GM23338 (cell line): ENCODE measurements at regions not wholly inside any gene's neighbourhood (a gene's known extent, or its start where the extent isn't known, plus 50 kb on each side); places are given as distances from the start of the nearest gene placed in this dataset.

Experiments used
- CREB1 ChIP-seq: fragments of 250-450 bp; sonication (Bioruptor Pico); IDR thresholded peaks from 2 replicates; pipeline ENCODE4 v1.5.0; 2020; ENCODE audit warnings: low read depth, mild to moderate bottlenecking, moderate library complexity
- EZH2phosphoT487 ChIP-seq: fragments of 200-600 bp; sonication (generic); IDR thresholded peaks from one replicate; pipeline ENCODE4 v1.8.1; 2018; ENCODE audit warnings: antibody characterized with exemption; ENCODE audit not compliant: unreplicated experiment
- JUNB ChIP-seq: IDR thresholded peaks from one replicate; pipeline ENCODE4 v1.6.1; 2016; ENCODE audit warnings: antibody characterized with exemption; ENCODE audit not compliant: unreplicated experiment
- POLR2AphosphoS5 ChIP-seq: IDR thresholded peaks from 2 replicates; pipeline ENCODE4 v1.6.1; 2016; ENCODE audit warnings: antibody characterized with exemption, low read depth
- TF ChIP-seq, protein P1 (sequence below): IDR thresholded peaks from one replicate; pipeline ENCODE4 v1.6.1; 2018; ENCODE audit warnings: antibody characterized with exemption; ENCODE audit not compliant: unreplicated experiment
- TF ChIP-seq, protein P2 (sequence below), 2 experiments: fragments of 200-600 bp in 1 of 2; sonication (generic) in 1 of 2; conservative IDR thresholded peaks; 2 replicates each; pipeline versions ENCODE4 v1.5.1 to v1.6.1; 2016 to 2017; ENCODE audit warnings: antibody characterized with exemption in 2 of 2, low read depth in 2 of 2, mild to moderate bottlenecking in 2 of 2, moderate library complexity in 1 of 2

DNA sequence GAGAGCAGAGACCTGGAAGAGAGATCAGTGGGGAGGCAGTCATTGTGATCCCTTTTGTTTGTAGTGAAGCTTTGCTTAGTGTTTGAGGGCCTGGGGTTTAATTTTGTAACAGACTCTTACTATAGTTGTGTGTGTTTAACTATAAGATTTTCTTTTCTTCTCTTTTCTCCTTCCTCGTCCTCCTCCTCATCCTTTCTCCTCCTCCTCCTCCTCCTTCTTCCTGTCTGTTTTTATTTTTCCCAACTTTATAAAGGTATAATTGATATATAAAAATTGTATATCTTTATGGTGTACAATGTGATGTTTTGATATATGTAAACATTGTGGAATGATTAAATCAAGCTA lies 71.2 kb upstream of the MACF1 start:
- TF ChIP-seq, protein P1, sequence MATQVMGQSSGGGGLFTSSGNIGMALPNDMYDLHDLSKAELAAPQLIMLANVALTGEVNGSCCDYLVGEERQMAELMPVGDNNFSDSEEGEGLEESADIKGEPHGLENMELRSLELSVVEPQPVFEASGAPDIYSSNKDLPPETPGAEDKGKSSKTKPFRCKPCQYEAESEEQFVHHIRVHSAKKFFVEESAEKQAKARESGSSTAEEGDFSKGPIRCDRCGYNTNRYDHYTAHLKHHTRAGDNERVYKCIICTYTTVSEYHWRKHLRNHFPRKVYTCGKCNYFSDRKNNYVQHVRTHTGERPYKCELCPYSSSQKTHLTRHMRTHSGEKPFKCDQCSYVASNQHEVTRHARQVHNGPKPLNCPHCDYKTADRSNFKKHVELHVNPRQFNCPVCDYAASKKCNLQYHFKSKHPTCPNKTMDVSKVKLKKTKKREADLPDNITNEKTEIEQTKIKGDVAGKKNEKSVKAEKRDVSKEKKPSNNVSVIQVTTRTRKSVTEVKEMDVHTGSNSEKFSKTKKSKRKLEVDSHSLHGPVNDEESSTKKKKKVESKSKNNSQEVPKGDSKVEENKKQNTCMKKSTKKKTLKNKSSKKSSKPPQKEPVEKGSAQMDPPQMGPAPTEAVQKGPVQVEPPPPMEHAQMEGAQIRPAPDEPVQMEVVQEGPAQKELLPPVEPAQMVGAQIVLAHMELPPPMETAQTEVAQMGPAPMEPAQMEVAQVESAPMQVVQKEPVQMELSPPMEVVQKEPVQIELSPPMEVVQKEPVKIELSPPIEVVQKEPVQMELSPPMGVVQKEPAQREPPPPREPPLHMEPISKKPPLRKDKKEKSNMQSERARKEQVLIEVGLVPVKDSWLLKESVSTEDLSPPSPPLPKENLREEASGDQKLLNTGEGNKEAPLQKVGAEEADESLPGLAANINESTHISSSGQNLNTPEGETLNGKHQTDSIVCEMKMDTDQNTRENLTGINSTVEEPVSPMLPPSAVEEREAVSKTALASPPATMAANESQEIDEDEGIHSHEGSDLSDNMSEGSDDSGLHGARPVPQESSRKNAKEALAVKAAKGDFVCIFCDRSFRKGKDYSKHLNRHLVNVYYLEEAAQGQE = no peak
- no peak for TF ChIP-seq POLR2AphosphoS5
- no peak for TF ChIP-seq EZH2phosphoT487
- TF ChIP-seq JUNB = no peak
- TF ChIP-seq, protein P2, sequence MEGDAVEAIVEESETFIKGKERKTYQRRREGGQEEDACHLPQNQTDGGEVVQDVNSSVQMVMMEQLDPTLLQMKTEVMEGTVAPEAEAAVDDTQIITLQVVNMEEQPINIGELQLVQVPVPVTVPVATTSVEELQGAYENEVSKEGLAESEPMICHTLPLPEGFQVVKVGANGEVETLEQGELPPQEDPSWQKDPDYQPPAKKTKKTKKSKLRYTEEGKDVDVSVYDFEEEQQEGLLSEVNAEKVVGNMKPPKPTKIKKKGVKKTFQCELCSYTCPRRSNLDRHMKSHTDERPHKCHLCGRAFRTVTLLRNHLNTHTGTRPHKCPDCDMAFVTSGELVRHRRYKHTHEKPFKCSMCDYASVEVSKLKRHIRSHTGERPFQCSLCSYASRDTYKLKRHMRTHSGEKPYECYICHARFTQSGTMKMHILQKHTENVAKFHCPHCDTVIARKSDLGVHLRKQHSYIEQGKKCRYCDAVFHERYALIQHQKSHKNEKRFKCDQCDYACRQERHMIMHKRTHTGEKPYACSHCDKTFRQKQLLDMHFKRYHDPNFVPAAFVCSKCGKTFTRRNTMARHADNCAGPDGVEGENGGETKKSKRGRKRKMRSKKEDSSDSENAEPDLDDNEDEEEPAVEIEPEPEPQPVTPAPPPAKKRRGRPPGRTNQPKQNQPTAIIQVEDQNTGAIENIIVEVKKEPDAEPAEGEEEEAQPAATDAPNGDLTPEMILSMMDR (conservative IDR thresholded peaks at IDR 0.05; ENCODE audit: low read depth in 2 of 2) = no peak
- no peak for TF ChIP-seq CREB1 (CRISPR knock-in tag)
